Large intestine (tissue), 3 donors: ENCODE measurements at regions not wholly inside any gene's neighbourhood (a gene's known extent, or its start where the extent isn't known, plus 50 kb on each side); places are given as distances from the start of the nearest gene placed in this dataset.

ENCODE experiments used
- DNase-seq, 2 donors: peaks; one replicate each; pipeline versions ENCODE4 v3.0.0 to v3.0.0-alpha.2; 2013
- H3K27ac ChIP-seq: one replicate; pipeline ENCODE4 v1.5.1; 2013; ENCODE audit warnings: low read length
- H3K27me3 ChIP-seq: 2 replicates; pipeline ENCODE4 v1.6.1; 2013; ENCODE audit warnings: low read length; ENCODE audit not compliant: control insufficient read depth, insufficient read depth
- H3K36me3 ChIP-seq: 2 replicates; pipeline ENCODE4 v1.6.1; 2013; ENCODE audit warnings: low read length; ENCODE audit not compliant: control insufficient read depth, insufficient read depth
- H3K4me1 ChIP-seq: one replicate; pipeline ENCODE4 v1.6.1; 2013; ENCODE audit warnings: low read length; ENCODE audit not compliant: control insufficient read depth, insufficient read depth
- H3K4me3 ChIP-seq: one replicate; pipeline ENCODE4 v1.5.1; 2013; ENCODE audit warnings: low read length
- H3K9me3 ChIP-seq: one replicate; pipeline ENCODE4 v1.6.1; 2013; ENCODE audit warnings: mild to moderate bottlenecking, low read depth, low read length, moderate library complexity; ENCODE audit not compliant: control insufficient read depth
- WGBS: methylation state at CpG from one replicate; pipeline ENCODE4 v1.1.5; 2013; ENCODE audit warnings: low lambda C conversion rate; ENCODE audit not compliant: insufficient coverage; 5-methylcytosine and 5-hydroxymethylcytosine counted together

DNA sequence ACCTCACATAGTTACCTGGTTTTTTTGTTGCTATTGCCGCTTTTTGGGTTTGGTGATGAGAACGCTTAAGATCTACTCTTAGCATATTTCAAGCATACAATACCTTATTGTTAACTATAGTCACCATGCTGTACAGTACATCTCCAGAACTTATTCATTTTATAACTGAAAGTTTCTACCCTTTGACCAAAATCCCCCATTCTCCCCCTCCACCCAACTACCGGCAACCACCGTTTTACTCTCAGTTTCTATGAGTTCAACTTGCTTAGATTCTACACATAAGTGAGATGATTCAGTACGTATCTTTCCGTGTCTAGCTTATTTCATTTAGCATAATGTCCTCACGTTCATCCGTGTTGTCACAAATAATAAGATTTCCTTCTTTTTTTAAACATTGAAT, 86.7 kb upstream of the IL6 start:
- peaks cover 12% of the 10 kb centered on the region for H3K9me3 ChIP-seq
- H3K27me3 ChIP-seq: no peaks in the 10 kb centered on the region
- no peaks in the 10 kb centered on the region for H3K36me3 ChIP-seq
- WGBS: 90% methylated on average over 4 of the region's 8 CpGs
- H3K4me3 ChIP-seq: no peak overlapping the region
- no peaks in the 10 kb centered on the region for H3K4me1 ChIP-seq
- H3K27ac ChIP-seq: no peak overlapping the region
- no peak for DNase-seq

- no peaks in the 10 kb centered on the region for H3K27me3 ChIP-seq
- WGBS: 93% methylated on average over 2 of the region's 4 CpGs
- no peaks in the 10 kb centered on the region for H3K4me1 ChIP-seq
- no peak overlapping the region for H3K4me3 ChIP-seq
- peaks cover 4% of the 10 kb centered on the region for H3K9me3 ChIP-seq
- no peaks in the 10 kb centered on the region for H3K36me3 ChIP-seq
- no peak for DNase-seq
- H3K27ac ChIP-seq: no peak overlapping the region
Measured at GRCh38 chr7:22639396-22639795, 87.6 kb upstream of the IL6 start.

DNA sequence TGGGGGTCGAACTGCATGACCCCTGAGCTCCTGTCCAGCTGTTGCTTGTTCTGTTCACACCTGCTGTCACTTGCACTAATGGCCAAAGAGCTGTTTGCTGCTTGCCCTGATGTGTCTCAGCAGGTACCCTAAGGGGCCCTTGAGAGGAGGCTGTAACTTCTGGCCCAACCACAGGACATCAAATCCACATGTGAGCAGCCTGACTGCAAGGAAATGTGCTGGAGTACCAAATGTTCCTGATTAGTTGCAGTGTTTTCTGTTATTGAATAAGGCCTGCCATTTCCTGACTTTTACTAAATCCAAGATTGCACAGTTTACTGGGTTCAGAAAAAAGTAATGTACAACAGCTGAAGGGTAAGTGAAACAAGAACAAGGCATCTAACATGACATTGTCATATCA, 91.7 kb upstream of the IL6 start:
- Histone ChIP-seq H3K9me3 (no peaks in the 10 kb centered on the region), H3K4me3 (no peak overlapping the region), H3K27ac (no peak overlapping the region), H3K36me3 (no peaks in the 10 kb centered on the region), H3K27me3 (no peaks in the 10 kb centered on the region), H3K4me1 (no peaks in the 10 kb centered on the region)
- WGBS: no CpG with 5 or more reads among the region's 1 CpG
- DNase-seq: no peak

GRCh38 chr7:22633954-22634474, 93.0 kb upstream of the IL6 start:
- Histone ChIP-seq H3K9me3 (no peaks in the 10 kb centered on the region), H3K4me1 (no peaks in the 10 kb centered on the region), H3K27ac (no peak overlapping the region), H3K36me3 (no peaks in the 10 kb centered on the region), H3K27me3 (no peaks in the 10 kb centered on the region), H3K4me3 (no peak overlapping the region)
- no peak for DNase-seq
- WGBS: no CpG with 5 or more reads among the region's 3 CpGs

DNA sequence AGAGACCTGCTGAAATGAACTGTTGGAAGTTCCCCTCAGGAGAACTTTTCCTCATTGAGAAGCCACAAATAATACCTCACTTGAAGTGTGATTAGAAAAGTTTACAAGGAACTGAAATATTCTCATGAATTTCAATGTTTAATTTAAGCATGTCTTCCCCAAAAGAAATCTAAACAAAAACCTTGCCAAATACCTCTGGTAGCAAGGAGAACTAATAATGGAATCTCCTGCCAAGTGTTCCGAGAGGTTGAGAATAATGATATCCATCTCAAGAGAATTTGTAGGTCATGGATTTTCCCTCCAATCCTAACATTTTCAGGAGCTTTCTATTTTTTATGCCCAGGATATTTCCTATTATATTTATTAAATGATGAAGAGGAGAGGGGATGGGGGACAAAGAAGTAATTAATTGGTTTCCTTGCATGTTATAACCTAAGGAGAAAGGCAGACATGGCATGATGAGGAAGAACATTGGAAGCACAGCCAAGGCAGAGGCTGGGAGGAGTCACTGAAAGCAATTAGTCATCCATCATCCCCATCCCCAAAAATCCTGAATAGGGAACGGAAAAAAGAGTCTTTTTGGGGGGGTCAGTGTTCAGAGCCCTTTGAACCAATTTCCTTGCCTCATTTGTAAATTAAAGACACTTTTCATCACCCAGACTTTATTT, 93.6 kb upstream of the IL6 start:
- no peaks in the 10 kb centered on the region for H3K36me3 ChIP-seq
- H3K27ac ChIP-seq: no peak overlapping the region
- H3K27me3 ChIP-seq: no peaks in the 10 kb centered on the region
- H3K4me1 ChIP-seq: no peaks in the 10 kb centered on the region
- no peak for DNase-seq
- H3K4me3 ChIP-seq: no peak overlapping the region
- no CpG with 5 or more reads among the region's 2 CpGs for WGBS
- H3K9me3 ChIP-seq: no peaks in the 10 kb centered on the region

DNA sequence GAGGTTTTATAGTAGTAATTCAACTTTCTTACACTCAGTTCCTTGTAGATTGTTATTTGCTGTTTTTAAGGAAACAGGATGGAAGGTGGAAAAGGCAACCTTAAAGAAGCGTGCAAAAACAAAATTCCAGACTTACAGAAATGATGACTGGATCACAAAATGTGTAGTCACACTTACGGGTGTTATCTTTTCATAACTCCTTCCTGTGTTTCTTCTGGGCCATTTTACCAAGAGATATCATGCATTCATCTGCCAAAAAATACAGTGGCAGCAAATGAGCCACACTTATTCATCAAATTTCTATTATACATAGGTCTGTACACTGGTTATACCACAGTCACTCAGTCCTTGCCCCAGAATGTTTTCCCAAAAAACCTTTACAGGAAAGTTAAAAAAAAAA, 94.3 kb upstream of the IL6 start:
- DNase-seq: no peak
- no peak overlapping the region for H3K4me3 ChIP-seq
- no peaks in the 10 kb centered on the region for H3K36me3 ChIP-seq
- H3K27ac ChIP-seq: no peak overlapping the region
- no peaks in the 10 kb centered on the region for H3K4me1 ChIP-seq
- H3K27me3 ChIP-seq: no peaks in the 10 kb centered on the region
- no CpG with 5 or more reads among the region's 2 CpGs for WGBS
- H3K9me3 ChIP-seq: no peaks in the 10 kb centered on the region

GRCh38 chr7:22631730-22632129, 95.3 kb upstream of the IL6 start:
- DNase-seq: no peak
- H3K27me3 ChIP-seq: no peaks in the 10 kb centered on the region
- no peaks in the 10 kb centered on the region for H3K4me1 ChIP-seq
- H3K36me3 ChIP-seq: no peaks in the 10 kb centered on the region
- no peak overlapping the region for H3K4me3 ChIP-seq
- no CpG with 5 or more reads among the region's 2 CpGs for WGBS
- H3K27ac ChIP-seq: no peak overlapping the region
- no peaks in the 10 kb centered on the region for H3K9me3 ChIP-seq

GRCh38 chr7:22630069-22630468, 96.9 kb upstream of the IL6 start:
- no peak overlapping the region for H3K4me3 ChIP-seq
- H3K36me3 ChIP-seq: no peaks in the 10 kb centered on the region
- H3K9me3 ChIP-seq: no peaks in the 10 kb centered on the region
- no peak for DNase-seq
- no peak overlapping the region for H3K27ac ChIP-seq
- WGBS: 80% methylated on average over 1 of the region's 7 CpGs
- H3K4me1 ChIP-seq: no peaks in the 10 kb centered on the region
- no peaks in the 10 kb centered on the region for H3K27me3 ChIP-seq

GRCh38 chr7:22629056-22629455, 97.9 kb upstream of the IL6 start:
- Histone ChIP-seq H3K9me3 (no peaks in the 10 kb centered on the region), H3K4me3 (no peak overlapping the region), H3K27me3 (no peaks in the 10 kb centered on the region), H3K4me1 (no peaks in the 10 kb centered on the region), H3K27ac (no peak overlapping the region), H3K36me3 (no peaks in the 10 kb centered on the region)
- DNase-seq: peak in 1 of 2 donors; percentile 22

DNA sequence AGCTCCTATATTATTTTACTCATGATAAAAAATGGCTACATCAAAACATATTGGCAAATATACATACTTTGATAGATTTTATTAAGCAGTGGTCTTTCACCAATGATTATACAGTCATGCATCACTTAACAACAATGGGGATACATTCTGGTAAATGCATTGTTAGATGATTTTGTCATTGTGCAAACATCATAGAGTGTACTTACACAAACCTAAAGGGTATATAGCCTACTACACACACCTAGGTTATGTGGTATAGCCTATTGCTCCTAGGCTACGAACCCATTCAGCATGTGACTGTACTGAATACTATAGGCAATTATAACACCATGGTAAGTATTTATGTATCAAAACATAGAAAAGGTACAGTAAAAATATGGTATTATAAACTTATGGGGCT, 98.9 kb upstream of the IL6 start:
- no CpG with 5 or more reads among the region's 1 CpG for WGBS
- H3K27ac ChIP-seq: no peak overlapping the region
- no peak for DNase-seq
- no peaks in the 10 kb centered on the region for H3K27me3 ChIP-seq
- H3K4me1 ChIP-seq: no peaks in the 10 kb centered on the region
- H3K36me3 ChIP-seq: no peaks in the 10 kb centered on the region
- H3K4me3 ChIP-seq: no peak overlapping the region
- no peaks in the 10 kb centered on the region for H3K9me3 ChIP-seq

DNA sequence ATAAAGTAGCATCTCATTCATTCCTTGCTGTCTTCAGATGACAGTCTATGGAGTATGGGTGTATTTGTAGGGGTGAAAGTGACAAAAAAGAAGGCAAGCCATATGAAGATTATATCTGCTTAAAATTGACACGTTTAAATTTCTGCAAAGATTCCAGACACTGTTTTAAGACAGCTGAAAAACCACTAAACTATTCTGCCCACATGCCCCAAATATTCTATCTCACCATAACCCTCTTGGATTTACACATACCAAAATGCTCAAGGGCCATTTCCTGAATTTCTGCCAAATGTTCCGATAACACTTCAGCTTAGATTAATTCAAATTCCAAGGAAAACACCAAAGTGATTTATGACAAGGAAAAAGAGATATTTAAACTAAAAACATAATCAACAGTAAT, 99.9 kb upstream of the IL6 start:
- no peaks in the 10 kb centered on the region for H3K9me3 ChIP-seq
- no peak overlapping the region for H3K4me3 ChIP-seq
- H3K4me1 ChIP-seq: no peaks in the 10 kb centered on the region
- 100% methylated on average over 1 of the region's 2 CpGs for WGBS
- H3K27me3 ChIP-seq: no peaks in the 10 kb centered on the region
- no peak for DNase-seq
- H3K27ac ChIP-seq: no peak overlapping the region
- H3K36me3 ChIP-seq: no peaks in the 10 kb centered on the region
